Adrenal gland (tissue), 5 donors: ENCODE measurements at regions not wholly inside any gene's neighbourhood (a gene's known extent, or its start where the extent isn't known, plus 50 kb on each side); places are given as distances from the start of the nearest gene placed in this dataset.

Experiments used
- POLR2A ChIP-seq, 2 donors: fragments of 450-650 bp; IDR thresholded peaks; one replicate each; pipeline ENCODE4 v1.6.1; 2017; ENCODE audit warnings: antibody characterized with exemption in 2 of 2, mild to moderate bottlenecking in 2 of 2, moderate library complexity in 1 of 2
- TF ChIP-seq, protein P1 (sequence below), 6 experiments: fragments of 450-650 bp in 4 of 6; fragments of 200-600 bp in 2 of 6; sonication (generic) in 1 of 6; IDR thresholded peaks; 1 replicate in 5 of 6; 2 replicates in 1 of 6; pipeline versions ENCODE4 v1.5.1 to v1.8.0; 2016 to 2021; ENCODE audit warnings: antibody characterized with exemption in 6 of 6, mild to moderate bottlenecking in 2 of 6, moderate library complexity in 1 of 6
- donor health status: DM: no; HTN: no; CAD: no.

DNA sequence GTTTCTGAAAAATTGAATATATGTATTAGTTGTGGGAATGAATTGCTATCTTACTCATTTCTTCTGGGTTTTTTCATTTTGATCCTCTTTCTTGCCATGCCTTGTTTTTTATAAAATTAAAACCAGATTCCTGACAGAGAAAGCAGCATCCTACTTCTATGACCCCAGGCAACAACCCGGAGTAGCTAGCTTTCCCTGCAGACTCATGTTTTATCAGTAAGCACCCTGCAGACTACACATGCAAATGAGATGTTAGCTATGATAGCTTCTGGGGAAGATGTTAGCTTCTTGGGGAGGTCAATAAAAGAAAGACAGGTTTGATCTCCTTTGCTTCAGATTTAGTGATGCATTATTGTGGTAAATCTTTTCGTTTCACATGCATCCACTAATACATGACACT, 1598.6 kb downstream of the SLITRK5 start:
- TF ChIP-seq, protein P1, sequence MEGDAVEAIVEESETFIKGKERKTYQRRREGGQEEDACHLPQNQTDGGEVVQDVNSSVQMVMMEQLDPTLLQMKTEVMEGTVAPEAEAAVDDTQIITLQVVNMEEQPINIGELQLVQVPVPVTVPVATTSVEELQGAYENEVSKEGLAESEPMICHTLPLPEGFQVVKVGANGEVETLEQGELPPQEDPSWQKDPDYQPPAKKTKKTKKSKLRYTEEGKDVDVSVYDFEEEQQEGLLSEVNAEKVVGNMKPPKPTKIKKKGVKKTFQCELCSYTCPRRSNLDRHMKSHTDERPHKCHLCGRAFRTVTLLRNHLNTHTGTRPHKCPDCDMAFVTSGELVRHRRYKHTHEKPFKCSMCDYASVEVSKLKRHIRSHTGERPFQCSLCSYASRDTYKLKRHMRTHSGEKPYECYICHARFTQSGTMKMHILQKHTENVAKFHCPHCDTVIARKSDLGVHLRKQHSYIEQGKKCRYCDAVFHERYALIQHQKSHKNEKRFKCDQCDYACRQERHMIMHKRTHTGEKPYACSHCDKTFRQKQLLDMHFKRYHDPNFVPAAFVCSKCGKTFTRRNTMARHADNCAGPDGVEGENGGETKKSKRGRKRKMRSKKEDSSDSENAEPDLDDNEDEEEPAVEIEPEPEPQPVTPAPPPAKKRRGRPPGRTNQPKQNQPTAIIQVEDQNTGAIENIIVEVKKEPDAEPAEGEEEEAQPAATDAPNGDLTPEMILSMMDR (IDR thresholded peaks at IDR 0.05) = no peak
- TF ChIP-seq POLR2A (IDR thresholded peaks at IDR 0.05) = no peak
